ENCODE measurements at regions not wholly inside any gene's neighbourhood (a gene's known extent, or its start where the extent isn't known, plus 50 kb on each side); places are given as distances from the start of the nearest gene placed in this dataset.

GRCh38 chrX:15016051-15016450 is 142.8 kb downstream of the MOSPD2 start:
- Histone ChIP-seq H3K4me2 (replicated peaks; ENCODE audit: low read depth, low read length, poor library complexity, severe bottlenecking) (no peak overlapping the region), H3K36me3 (replicated peaks in 1 of 2; ENCODE audit: control extremely low read depth in 1 of 2, control insufficient read depth in 1 of 2, extremely low read depth in 1 of 2, insufficient read depth in 2 of 2, low read length in 1 of 2) (no peaks in the 10 kb centered on the region), H3K4me3 (ENCODE audit: control extremely low read depth in 1 of 5, extremely low read depth in 1 of 5, insufficient read depth in 1 of 5, low read depth in 2 of 5, low read length in 4 of 5) (no peak overlapping the region), H3K4me1 (ENCODE audit: control insufficient read depth in 2 of 2, insufficient read depth in 2 of 2, low read length in 2 of 2) (no peaks in the 10 kb centered on the region), H2AFZ (ENCODE audit: insufficient read depth, low read depth, low read length, poor library complexity, severe bottlenecking) (no peak overlapping the region), H3K27me3 (replicated peaks in 1 of 4; ENCODE audit: control extremely low read depth in 1 of 4, control insufficient read depth in 3 of 4, insufficient read depth in 4 of 4, low read length in 3 of 4) (no peaks in the 10 kb centered on the region), H3K9ac (ENCODE audit: low read length) (no peak overlapping the region), H4K20me1 (ENCODE audit: control insufficient read depth, insufficient read depth, low read length, poor library complexity, severe bottlenecking) (no peaks in the 10 kb centered on the region), H3K9me3 (ENCODE audit: control extremely low read depth in 1 of 3, control insufficient read depth in 2 of 3, insufficient read depth in 1 of 3, low read length in 2 of 3) (no peaks in the 10 kb centered on the region), H3K79me2 (ENCODE audit: control insufficient read depth, insufficient read depth, low read length) (no peaks in the 10 kb centered on the region), H3K27ac (ENCODE audit: low read length in 2 of 2) (no peak overlapping the region)
- DNase-seq = no peak
- ATAC-seq (ENCODE audit: low read depth) = no peak
- ChIA-PET CTCF (no interaction called here), POLR2A (no interaction called here)
- 67% methylated on average over 1 of the region's 1 CpG for WGBS (ENCODE audit: insufficient coverage)
- no peaks in the 10 kb centered on the region for H3K9me3 Mint-ChIP-seq (ENCODE audit: insufficient read depth)
- H3K27ac Mint-ChIP-seq = no peak overlapping the region
- no peaks in the 10 kb centered on the region for H3K4me1 Mint-ChIP-seq
- H3K27me3 Mint-ChIP-seq = no peaks in the 10 kb centered on the region
- intact Hi-C loops (cut with micrococcal nuclease) = no loop called here
- no peak overlapping the region for H3K4me3 Mint-ChIP-seq
- TF ChIP-seq CTCF (IDR thresholded peaks at IDR 0.05) (no peak), EZH2 (IDR thresholded peaks at IDR 0.05; ENCODE audit: borderline replicate concordance, insufficient read depth, low read depth, low read length, poor library complexity, severe bottlenecking) (no peak)

DNA sequence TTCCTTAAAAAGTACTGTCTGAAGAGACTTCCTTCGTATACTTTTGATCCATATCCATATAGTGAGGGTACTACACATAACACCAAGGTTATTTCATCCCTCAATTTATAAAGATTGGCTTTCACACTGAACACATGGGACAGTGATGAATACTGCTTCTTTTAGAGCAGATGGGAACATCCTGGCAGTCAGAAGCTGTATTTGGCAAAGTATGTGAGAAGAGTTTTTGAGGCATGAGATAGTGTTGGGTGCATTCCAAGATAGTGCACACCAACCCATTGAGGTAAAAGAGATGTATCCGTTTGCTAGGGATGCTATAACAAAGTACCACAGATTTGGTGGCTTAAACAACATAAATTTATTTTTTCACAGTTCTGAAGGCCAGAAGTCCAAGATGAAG is 141.1 kb downstream of the MOSPD2 start:
- POLR2A ChIA-PET = no interaction called here
- Histone ChIP-seq H3K27ac (ENCODE audit: low read length in 2 of 2) (no peak overlapping the region), H3K27me3 (replicated peaks in 1 of 4; ENCODE audit: control extremely low read depth in 1 of 4, control insufficient read depth in 3 of 4, insufficient read depth in 4 of 4, low read length in 3 of 4) (no peaks in the 10 kb centered on the region), H3K4me2 (replicated peaks; ENCODE audit: low read depth, low read length, poor library complexity, severe bottlenecking) (no peak overlapping the region), H3K4me1 (ENCODE audit: control insufficient read depth in 2 of 2, insufficient read depth in 2 of 2, low read length in 2 of 2) (no peaks in the 10 kb centered on the region), H4K20me1 (ENCODE audit: control insufficient read depth, insufficient read depth, low read length, poor library complexity, severe bottlenecking) (no peaks in the 10 kb centered on the region), H3K4me3 (ENCODE audit: control extremely low read depth in 1 of 5, extremely low read depth in 1 of 5, insufficient read depth in 1 of 5, low read depth in 2 of 5, low read length in 4 of 5) (no peak overlapping the region), H3K9ac (ENCODE audit: low read length) (no peak overlapping the region), H3K36me3 (replicated peaks in 1 of 2; ENCODE audit: control extremely low read depth in 1 of 2, control insufficient read depth in 1 of 2, extremely low read depth in 1 of 2, insufficient read depth in 2 of 2, low read length in 1 of 2) (no peaks in the 10 kb centered on the region), H3K9me3 (ENCODE audit: control extremely low read depth in 1 of 3, control insufficient read depth in 2 of 3, insufficient read depth in 1 of 3, low read length in 2 of 3) (no peaks in the 10 kb centered on the region), H2AFZ (ENCODE audit: insufficient read depth, low read depth, low read length, poor library complexity, severe bottlenecking) (no peak overlapping the region), H3K79me2 (ENCODE audit: control insufficient read depth, insufficient read depth, low read length) (no peaks in the 10 kb centered on the region)
- no CpG with 5 or more reads among the region's 2 CpGs for WGBS (ENCODE audit: insufficient coverage)
- intact Hi-C loops (cut with micrococcal nuclease) = no loop called here
- CTCF ChIA-PET = no interaction called here
- DNase-seq (no peak), ATAC-seq (ENCODE audit: low read depth) (no peak)
- H3K4me1 Mint-ChIP-seq = no peaks in the 10 kb centered on the region
- H3K27ac Mint-ChIP-seq = no peak overlapping the region
- no peaks in the 10 kb centered on the region for H3K9me3 Mint-ChIP-seq (ENCODE audit: insufficient read depth)
- H3K27me3 Mint-ChIP-seq = no peaks in the 10 kb centered on the region
- TF ChIP-seq CTCF (IDR thresholded peaks at IDR 0.05) = no peak
- no peak for TF ChIP-seq EZH2 (IDR thresholded peaks at IDR 0.05; ENCODE audit: borderline replicate concordance, insufficient read depth, low read depth, low read length, poor library complexity, severe bottlenecking)
- no peak overlapping the region for H3K4me3 Mint-ChIP-seq
